LNCaP clone FGC (cell line): ENCODE measurements at regions not wholly inside any gene's neighbourhood (a gene's known extent, or its start where the extent isn't known, plus 50 kb on each side); places are given as distances from the start of the nearest gene placed in this dataset.

Experiments used
- DNase-seq: peaks from one replicate; pipeline ENCODE4 v3.0.0-alpha.2; 2011; ENCODE audit warnings: low read depth
- H3K4me3 ChIP-seq: 2 replicates; pipeline ENCODE4 v1.5.1; 2011; ENCODE audit warnings: mild to moderate bottlenecking, low read depth, low read length, control low read depth
- CTCF ChIP-seq: IDR thresholded peaks from 2 replicates; pipeline ENCODE4 v1.5.1; 2012; ENCODE audit warnings: mild to moderate bottlenecking; ENCODE audit not compliant: control insufficient read depth, insufficient read depth; ENCODE audit errors: extremely low read depth

DNA sequence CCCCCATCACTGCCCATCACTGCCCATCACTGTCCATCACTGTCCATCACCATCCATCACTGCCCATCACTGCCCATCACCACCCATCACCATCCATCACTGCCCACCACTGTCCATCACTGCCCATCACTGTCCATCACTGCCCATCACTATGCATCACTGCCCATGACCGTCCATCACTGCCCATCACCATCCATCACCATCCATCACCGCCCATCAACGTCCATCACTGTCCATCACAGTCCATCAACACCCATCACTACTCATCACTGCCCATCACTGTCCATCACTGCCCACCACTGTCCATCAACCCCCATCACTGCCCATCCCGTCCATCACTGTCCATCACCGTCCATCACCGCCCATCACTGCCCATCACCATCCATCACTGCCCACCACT lies 57.8 kb upstream of the OTOS start:
- H3K4me3 ChIP-seq: no peak overlapping the region
- no peak for TF ChIP-seq CTCF
- DNase-seq: no peak

DNA sequence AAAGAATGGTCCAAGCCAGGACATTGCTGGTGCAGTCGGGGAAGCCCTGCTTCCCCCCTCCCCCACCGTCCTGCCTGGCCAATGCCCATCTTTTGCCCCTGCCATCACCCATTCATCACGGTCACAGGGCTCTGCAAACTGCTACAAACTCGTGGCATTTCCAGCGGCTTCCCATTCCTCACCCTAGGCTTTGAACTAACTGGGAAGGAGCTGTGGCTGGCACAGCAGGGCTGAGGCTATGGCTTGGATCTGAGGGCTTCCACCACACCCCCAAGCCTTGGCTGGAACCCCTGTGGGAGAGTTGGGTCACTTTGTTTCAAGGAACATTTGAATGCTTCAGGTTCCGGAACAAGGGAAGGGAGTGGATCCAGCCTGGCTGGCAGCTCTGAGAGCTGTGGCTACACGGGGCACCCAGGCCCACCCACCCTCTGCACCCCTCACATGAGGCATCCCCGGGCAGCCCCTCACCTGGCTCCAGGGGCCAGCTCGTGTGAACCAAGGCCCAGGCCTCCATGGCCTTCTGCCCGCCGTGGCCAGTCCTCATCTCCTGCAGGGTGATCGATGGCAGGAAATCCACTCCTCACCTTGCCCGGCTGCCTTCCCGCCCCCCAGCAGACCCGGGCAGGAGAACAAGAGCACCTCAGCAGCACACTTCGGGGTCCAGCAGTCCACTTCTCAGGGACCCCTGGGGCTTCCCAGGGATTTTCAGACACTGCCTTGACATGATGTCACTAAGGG lies 58.8 kb upstream of the OTOS start:
- H3K4me3 ChIP-seq: no peak overlapping the region
- TF ChIP-seq CTCF: no peak
- no peak for DNase-seq

- no peak overlapping the region for H3K4me3 ChIP-seq
- DNase-seq: no peak
- TF ChIP-seq CTCF: no peak
These were observed 60.0 kb upstream of the OTOS start for GRCh38 chr2:240200230-240201051.

GRCh38 chr2:240201866-240202265 lies 61.4 kb upstream of the OTOS start:
- TF ChIP-seq CTCF: no peak
- H3K4me3 ChIP-seq: no peak overlapping the region
- no peak for DNase-seq

DNA sequence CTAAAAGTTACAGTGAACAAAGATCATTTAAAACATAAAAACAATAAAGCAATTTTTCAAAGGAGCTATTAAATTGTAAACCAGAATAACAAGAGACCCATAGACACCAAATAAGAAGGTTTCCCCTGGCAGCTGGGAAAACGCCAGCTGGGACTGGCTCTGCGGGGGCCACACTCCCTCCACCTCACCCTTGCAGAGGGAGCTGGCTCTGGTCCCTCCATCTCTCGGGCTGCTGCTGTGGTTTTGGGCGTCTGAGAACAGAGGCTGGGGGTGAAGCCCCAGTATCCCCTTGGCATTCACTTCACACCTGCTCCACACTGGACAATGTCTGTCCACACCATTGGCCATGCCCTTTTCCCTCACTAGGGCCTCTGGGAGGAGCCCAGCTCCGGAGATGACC lies 62.1 kb upstream of the OTOS start:
- TF ChIP-seq CTCF: no peak
- no peak overlapping the region for H3K4me3 ChIP-seq
- no peak for DNase-seq

GRCh38 chr2:240203031-240203787 lies 62.8 kb upstream of the OTOS start:
- no peak for TF ChIP-seq CTCF
- no peak overlapping the region for H3K4me3 ChIP-seq
- no peak for DNase-seq
